ENCODE measurements at regions not wholly inside any gene's neighbourhood (a gene's known extent, or its start where the extent isn't known, plus 50 kb on each side); places are given as distances from the start of the nearest gene placed in this dataset.
A peak's percentile ranks its signal among the peaks of the same experiment; 100 is the strongest.

DNA sequence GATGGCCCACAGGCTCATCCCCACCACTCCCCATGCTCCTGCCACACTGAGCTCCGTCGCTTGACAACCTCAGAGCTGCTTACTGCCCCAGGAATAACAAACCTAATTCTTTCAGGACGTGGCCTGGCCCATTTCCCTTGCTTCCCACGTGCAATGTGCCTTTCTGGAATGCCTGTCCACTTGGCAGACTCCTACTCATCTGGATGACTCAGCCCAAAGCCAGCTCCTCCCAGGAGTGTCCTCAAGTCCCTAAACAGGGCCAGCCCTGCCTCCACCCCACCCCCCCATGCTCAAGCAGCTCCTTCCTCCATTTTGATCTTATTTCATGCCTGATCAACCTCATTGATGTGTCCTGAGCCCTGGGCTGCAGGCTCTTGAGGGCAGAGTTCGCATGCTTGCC is 164.9 kb upstream of the RNF32 start:
- TF ChIP-seq, protein P1, sequence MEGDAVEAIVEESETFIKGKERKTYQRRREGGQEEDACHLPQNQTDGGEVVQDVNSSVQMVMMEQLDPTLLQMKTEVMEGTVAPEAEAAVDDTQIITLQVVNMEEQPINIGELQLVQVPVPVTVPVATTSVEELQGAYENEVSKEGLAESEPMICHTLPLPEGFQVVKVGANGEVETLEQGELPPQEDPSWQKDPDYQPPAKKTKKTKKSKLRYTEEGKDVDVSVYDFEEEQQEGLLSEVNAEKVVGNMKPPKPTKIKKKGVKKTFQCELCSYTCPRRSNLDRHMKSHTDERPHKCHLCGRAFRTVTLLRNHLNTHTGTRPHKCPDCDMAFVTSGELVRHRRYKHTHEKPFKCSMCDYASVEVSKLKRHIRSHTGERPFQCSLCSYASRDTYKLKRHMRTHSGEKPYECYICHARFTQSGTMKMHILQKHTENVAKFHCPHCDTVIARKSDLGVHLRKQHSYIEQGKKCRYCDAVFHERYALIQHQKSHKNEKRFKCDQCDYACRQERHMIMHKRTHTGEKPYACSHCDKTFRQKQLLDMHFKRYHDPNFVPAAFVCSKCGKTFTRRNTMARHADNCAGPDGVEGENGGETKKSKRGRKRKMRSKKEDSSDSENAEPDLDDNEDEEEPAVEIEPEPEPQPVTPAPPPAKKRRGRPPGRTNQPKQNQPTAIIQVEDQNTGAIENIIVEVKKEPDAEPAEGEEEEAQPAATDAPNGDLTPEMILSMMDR (IDR thresholded peaks at IDR 0.05; ENCODE audit: low read depth, low read length), result no peak
- H3K36me3 ChIP-seq, result no peaks in the 10 kb centered on the region
- H3K4me1 ChIP-seq, result no peaks in the 10 kb centered on the region
- no peaks in the 10 kb centered on the region for H3K9me3 ChIP-seq
- DNase-seq, result no peak
- peaks cover 19% of the 10 kb centered on the region for H3K27me3 ChIP-seq
- H3K4me3 ChIP-seq (ENCODE audit: low read depth, low read length), result no peak overlapping the region

DNA sequence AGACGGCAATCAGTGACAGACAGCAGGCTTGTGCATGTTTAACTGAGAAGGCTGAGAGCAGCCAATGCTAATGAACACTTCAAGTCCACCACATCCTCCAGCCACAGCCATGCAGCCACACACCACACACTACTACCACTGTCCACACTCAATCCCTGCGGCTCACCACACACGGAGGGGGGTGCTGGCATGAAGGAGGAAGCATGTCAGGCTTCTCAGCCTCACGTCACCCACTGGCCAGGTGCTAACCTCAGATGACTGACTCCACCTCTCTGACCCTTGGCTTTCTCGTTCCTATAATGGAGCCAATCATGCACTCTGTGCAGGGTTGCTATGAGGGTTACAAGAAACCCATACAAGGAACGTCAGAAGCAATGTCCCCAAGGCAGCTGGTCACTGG is 165.4 kb upstream of the RNF32 start:
- TF ChIP-seq, protein P1 (IDR thresholded peaks at IDR 0.05; ENCODE audit: low read depth, low read length), result no peak
- Histone ChIP-seq H3K36me3 (no peaks in the 10 kb centered on the region), H3K4me1 (no peaks in the 10 kb centered on the region), H3K27me3 (peaks cover 16% of the 10 kb centered on the region; the same call in 1 of the 2 replicates), H3K9me3 (no peaks in the 10 kb centered on the region), H3K4me3 (ENCODE audit: low read depth, low read length) (no peak overlapping the region)
- no peak for DNase-seq

DNA sequence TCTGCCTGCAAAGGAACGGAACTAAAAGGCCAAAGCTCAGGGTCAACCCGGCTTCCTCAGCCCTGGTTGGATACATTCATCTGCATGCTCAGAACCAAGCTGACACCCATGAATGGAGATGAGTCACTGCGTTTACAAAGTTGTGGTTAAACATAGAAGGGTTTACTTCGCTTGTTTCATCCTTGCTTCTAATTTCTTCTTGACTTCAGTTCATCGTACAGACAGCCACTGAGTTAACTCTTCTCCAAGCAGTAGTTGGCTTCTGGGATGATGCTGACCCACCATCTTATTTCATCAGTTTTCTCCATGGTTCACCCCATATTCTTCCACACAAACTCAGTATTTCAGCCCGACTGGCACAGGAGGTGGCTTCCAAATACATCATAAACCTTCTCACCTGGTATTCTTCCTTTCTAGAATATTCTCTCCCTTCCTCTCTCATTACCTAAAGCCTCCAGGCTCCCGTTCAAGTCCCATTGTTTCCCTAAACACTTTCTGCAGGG is 166.3 kb upstream of the RNF32 start:
- no peaks in the 10 kb centered on the region for H3K9me3 ChIP-seq
- peaks cover 16% of the 10 kb centered on the region; the same call in 1 of the 2 replicates for H3K27me3 ChIP-seq
- H3K4me1 ChIP-seq, result no peaks in the 10 kb centered on the region
- no peaks in the 10 kb centered on the region for H3K36me3 ChIP-seq
- no peak overlapping the region for H3K4me3 ChIP-seq (ENCODE audit: low read depth, low read length)
- TF ChIP-seq, protein P1 (IDR thresholded peaks at IDR 0.05; ENCODE audit: low read depth, low read length), result no peak
- DNase-seq, result no peak

DNA sequence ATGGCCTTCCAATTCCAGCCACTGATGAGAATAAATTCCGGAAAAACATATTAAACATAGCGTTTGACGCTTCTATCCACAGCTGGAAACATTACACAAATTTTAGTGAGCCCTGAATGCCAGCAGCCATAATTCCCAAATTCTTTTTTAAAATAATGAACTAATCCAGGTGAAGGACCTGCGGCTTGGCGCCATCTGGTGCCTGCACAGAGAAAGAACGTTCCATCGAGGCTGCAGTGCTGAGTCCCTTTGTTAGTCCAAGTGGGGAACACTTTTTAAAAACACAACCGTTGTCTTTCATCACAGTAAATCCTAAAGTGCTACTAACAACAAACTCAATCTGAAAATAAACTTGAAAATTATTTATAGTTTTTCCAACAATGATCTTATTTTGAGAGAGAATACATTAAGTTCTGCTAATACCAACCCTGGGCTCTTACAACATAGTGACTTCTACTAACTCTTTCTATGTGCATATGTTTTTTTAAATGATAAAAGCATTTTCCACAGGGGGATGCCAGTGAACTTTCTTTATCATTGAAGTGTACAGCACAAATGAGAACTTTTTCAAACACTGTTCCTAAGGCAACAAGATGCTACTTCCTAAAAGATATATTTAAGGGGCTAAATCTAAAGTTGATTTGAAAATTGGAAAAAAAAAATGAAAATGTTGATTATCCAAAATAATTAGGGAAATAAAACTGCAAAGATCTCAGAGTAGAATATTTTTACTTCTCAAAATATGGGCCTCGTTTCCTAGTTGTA is 166.9 kb upstream of the RNF32 start:
- peaks cover 16% of the 10 kb centered on the region; the same call in 1 of the 2 replicates for H3K27me3 ChIP-seq
- no peaks in the 10 kb centered on the region for H3K9me3 ChIP-seq
- H3K36me3 ChIP-seq, result no peaks in the 10 kb centered on the region
- TF ChIP-seq, protein P1 (IDR thresholded peaks at IDR 0.05; ENCODE audit: low read depth, low read length), result peak; percentile 80
- H3K4me3 ChIP-seq (ENCODE audit: low read depth, low read length), result no peak overlapping the region
- H3K4me1 ChIP-seq, result no peaks in the 10 kb centered on the region
- peak; percentile 42 for DNase-seq

DNA sequence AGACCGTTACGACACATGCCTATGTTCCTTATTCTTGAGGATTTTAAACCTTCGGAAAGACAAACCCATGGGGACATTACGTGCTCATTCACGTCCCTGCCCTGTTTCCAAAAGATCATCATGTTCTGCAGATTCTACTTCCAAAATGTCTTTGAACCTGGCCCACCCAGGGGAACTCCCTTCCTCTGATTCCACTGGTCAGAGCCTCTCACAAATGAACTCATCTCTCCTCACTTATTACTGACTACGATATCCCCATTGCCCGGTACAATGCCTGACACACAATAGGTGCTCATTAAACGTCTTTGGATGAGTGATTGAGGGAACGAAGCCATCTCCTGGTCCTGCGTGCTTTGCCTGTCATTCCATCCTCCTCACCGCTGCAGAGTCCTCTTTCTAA is 168.3 kb upstream of the RNF32 start:
- Histone ChIP-seq H3K9me3 (no peaks in the 10 kb centered on the region), H3K27me3 (peaks cover 17% of the 10 kb centered on the region), H3K4me3 (ENCODE audit: low read depth, low read length) (no peak overlapping the region), H3K4me1 (no peaks in the 10 kb centered on the region), H3K36me3 (no peaks in the 10 kb centered on the region)
- no peak for DNase-seq
- TF ChIP-seq, protein P1 (IDR thresholded peaks at IDR 0.05; ENCODE audit: low read depth, low read length), result no peak
